Calu3 (cell line): ENCODE measurements at regions not wholly inside any gene's neighbourhood (a gene's known extent, or its start where the extent isn't known, plus 50 kb on each side); places are given as distances from the start of the nearest gene placed in this dataset.

ENCODE experiments used
- BruUV-seq: library from RNA; stranded (reverse); fragments of 400-500 nt; replicated peaks from 2 replicates; lab custom pipeline; 2021; lab: Mats Ljungman, UMichigan
- CTCF ChIA-PET: fragments of 300-600 bp; sonication (Branson Sonifier 250); formaldehyde crosslinking; loops from one replicate; lab custom pipeline; 2022; ENCODE audit warnings: antibody characterized with exemption; lab: Charles Lee
- DNase-seq: peaks from one replicate; pipeline ENCODE4 v3.0.0; 2022
- H3K27ac Mint-ChIP-seq: one replicate; pipeline ENCODE4 v1.8.0; 2022; ENCODE audit warnings: mixed read lengths; ENCODE audit not compliant: unreplicated experiment
- H3K27me3 Mint-ChIP-seq: one replicate; pipeline ENCODE4 v1.8.0; 2022; ENCODE audit warnings: mixed read lengths; ENCODE audit not compliant: unreplicated experiment
- H3K36me3 Mint-ChIP-seq: one replicate; pipeline ENCODE4 v1.8.0; 2022; ENCODE audit warnings: mild to moderate bottlenecking, moderate library complexity, mixed read lengths; ENCODE audit not compliant: insufficient read depth, unreplicated experiment
- H3K4me1 Mint-ChIP-seq: one replicate; pipeline ENCODE4 v1.8.0; 2022; ENCODE audit warnings: mild to moderate bottlenecking, low read depth, mixed read lengths; ENCODE audit not compliant: unreplicated experiment
- H3K4me3 Mint-ChIP-seq: one replicate; pipeline ENCODE4 v1.8.0; 2022; ENCODE audit warnings: mild to moderate bottlenecking, low read depth, moderate library complexity, mixed read lengths; ENCODE audit not compliant: unreplicated experiment
- H3K9me3 Mint-ChIP-seq: one replicate; pipeline ENCODE4 v1.8.0; 2022; ENCODE audit warnings: low read depth, mixed read lengths; ENCODE audit not compliant: unreplicated experiment
- intact Hi-C: fragments of 100-400 bp; cut with micrococcal nuclease; formaldehyde crosslinking; loops from one replicate; pipeline ENCODE4 v1.10.0; 2022; ENCODE audit not compliant: unreplicated experiment
- TF ChIP-seq, protein P1 (sequence below): fragments of 200-600 bp; IDR thresholded peaks from one replicate; pipeline ENCODE4 v1.8.0; 2022; ENCODE audit warnings: antibody characterized with exemption; ENCODE audit not compliant: unreplicated experiment

DNA sequence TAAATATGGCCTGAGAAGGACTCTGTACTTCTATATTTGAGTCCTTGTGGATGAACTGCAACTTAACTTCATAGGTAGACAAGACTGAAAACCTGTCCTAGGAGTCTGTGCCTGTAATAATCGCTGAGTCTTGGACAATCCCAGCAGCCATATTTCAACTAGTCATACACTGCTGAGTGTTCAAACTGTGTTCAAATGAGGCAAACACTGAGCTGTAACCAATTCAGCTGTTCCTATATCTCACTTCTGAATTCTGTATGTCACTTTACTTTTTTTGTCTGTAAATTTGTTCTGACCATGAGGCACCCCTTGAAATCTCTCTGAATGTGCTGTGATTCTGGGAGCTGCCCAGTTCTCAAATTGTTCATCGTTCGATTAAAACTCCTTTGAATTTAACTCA lies 72.4 kb downstream of the FOXF2 start:
- BruUV-seq: no TSS peak
- CTCF ChIA-PET: no interaction called here
- H3K4me3 Mint-ChIP-seq: no peak overlapping the region
- DNase-seq: no peak
- peaks cover 20% of the 10 kb centered on the region for H3K27me3 Mint-ChIP-seq
- H3K27ac Mint-ChIP-seq: no peak overlapping the region
- TF ChIP-seq, protein P1, sequence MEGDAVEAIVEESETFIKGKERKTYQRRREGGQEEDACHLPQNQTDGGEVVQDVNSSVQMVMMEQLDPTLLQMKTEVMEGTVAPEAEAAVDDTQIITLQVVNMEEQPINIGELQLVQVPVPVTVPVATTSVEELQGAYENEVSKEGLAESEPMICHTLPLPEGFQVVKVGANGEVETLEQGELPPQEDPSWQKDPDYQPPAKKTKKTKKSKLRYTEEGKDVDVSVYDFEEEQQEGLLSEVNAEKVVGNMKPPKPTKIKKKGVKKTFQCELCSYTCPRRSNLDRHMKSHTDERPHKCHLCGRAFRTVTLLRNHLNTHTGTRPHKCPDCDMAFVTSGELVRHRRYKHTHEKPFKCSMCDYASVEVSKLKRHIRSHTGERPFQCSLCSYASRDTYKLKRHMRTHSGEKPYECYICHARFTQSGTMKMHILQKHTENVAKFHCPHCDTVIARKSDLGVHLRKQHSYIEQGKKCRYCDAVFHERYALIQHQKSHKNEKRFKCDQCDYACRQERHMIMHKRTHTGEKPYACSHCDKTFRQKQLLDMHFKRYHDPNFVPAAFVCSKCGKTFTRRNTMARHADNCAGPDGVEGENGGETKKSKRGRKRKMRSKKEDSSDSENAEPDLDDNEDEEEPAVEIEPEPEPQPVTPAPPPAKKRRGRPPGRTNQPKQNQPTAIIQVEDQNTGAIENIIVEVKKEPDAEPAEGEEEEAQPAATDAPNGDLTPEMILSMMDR: no peak
- intact Hi-C loops: no loop called here
- no peaks in the 10 kb centered on the region for H3K4me1 Mint-ChIP-seq
- no peaks in the 10 kb centered on the region for H3K9me3 Mint-ChIP-seq
- no peaks in the 10 kb centered on the region for H3K36me3 Mint-ChIP-seq

DNA sequence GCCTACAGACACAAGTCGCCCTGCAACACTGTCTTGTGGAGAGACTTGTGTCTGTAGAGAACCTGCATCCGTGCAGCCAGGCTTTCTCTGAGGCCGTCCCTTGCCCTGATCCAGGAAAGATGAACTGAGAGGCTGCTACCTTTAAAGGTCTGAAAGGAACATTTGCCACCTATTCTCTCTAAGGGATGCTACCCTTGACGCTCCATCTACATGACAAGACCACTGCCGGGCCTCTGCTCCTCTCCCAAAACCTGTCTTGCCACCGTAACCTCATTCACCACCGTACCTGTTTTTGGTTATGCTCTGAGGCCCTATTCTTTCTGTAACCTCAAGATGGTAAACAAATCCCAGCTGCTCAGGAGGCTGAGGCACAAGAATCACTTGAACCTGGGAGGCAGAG lies 73.9 kb downstream of the FOXF2 start:
- H3K27ac Mint-ChIP-seq: no peak overlapping the region

DNA sequence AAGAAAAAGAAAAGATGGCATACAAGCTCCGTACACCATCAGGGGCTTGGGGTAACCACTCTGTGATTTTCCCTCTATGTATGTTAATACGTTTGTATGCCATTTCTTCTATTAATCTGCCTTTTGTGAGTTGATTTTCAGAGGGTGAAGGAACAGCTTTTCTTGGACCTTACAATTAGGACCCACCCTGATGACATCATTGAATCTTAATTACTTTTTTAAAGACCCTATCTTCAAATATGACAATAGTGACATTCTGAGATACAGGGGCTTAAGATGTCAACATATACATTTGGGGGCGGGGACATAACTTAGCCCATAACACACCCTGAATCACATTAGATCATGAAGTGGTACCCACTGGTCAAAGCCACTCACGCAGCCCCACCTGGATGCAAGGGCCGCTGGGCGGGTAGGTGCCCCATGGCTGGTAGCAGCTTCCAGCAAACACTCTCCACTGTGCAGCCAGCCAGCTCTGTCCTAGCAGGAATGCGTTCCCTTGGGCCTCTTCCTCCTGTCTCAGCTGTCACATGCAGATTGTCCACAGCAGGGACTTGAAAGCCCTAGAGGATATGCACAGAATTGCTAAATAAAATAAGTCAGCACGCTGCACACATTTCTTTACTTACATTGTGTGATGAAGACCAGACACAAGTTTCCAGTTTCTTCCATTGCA lies 74.5 kb downstream of the FOXF2 start:
- intact Hi-C loops: no loop called here
- H3K36me3 Mint-ChIP-seq: no peaks in the 10 kb centered on the region
- H3K4me1 Mint-ChIP-seq: no peaks in the 10 kb centered on the region
- H3K9me3 Mint-ChIP-seq: no peaks in the 10 kb centered on the region
- BruUV-seq: no TSS peak
- H3K4me3 Mint-ChIP-seq: no peak overlapping the region
- H3K27me3 Mint-ChIP-seq: peaks cover 41% of the 10 kb centered on the region
- no peak overlapping the region for H3K27ac Mint-ChIP-seq
- CTCF ChIA-PET: interaction anchor here (0.7 kb wide), 2 partner anchors 952 to 1589 kb away, joined by 3 to 4 read pairs; no protein-coding TSS in a partner anchor
- DNase-seq: no peak
- TF ChIP-seq, protein P1: no peak

More for the DNA sequence above, 73.9 kb downstream of the FOXF2 start:
- intact Hi-C loops: no loop called here
- H3K4me1 Mint-ChIP-seq: no peaks in the 10 kb centered on the region
- no peak for DNase-seq
- BruUV-seq: no TSS peak
- H3K36me3 Mint-ChIP-seq: no peaks in the 10 kb centered on the region
- H3K4me3 Mint-ChIP-seq: no peak overlapping the region
- CTCF ChIA-PET: no interaction called here
- H3K27me3 Mint-ChIP-seq: peaks cover 35% of the 10 kb centered on the region
- TF ChIP-seq, protein P1: no peak
- no peaks in the 10 kb centered on the region for H3K9me3 Mint-ChIP-seq

DNA sequence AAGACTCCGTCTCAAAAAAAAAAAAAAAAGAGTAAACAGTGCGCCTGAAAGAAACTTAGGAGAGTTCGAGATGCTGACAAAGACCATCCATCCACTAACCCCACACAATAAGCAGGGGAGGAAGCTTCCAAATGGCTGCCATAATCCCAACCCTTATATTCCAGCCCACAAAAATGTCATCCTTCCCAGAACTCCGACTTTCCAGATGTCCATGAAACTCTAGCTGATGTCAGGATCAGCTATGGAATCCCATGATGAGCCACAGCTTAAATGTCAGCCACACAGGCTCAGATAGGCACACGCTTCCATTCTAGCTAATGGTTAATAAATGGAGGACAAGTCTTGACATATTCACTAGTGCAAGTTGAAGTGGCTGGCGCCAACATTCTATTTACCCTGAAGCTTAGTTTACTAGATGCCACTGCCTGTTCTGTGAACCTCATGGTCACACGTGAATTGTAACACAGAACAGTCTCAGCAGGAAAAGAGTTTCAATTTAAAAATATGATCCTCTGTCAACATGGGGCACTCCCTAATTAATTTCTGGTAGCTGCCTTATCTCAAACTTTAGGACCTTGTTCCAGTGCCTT lies 75.5 kb downstream of the FOXF2 start:
- Mint-ChIP-seq H3K4me3 (no peak overlapping the region), H3K27me3 (peaks cover 51% of the 10 kb centered on the region), H3K27ac (no peak overlapping the region), H3K36me3 (no peaks in the 10 kb centered on the region), H3K9me3 (no peaks in the 10 kb centered on the region), H3K4me1 (no peaks in the 10 kb centered on the region)
- DNase-seq: no peak
- TF ChIP-seq, protein P1: no peak
- intact Hi-C loops: no loop called here
- CTCF ChIA-PET: interaction anchor here (0.7 kb wide), 2 partner anchors 953 to 1588 kb away, joined by 3 to 4 read pairs; no protein-coding TSS in a partner anchor
- no TSS peak for BruUV-seq
